Stimulated activated naive B cell treated with anti-CD40 and anti-IgM and Interleukin-4, amounts not matched to agents 10 μg/mL and 1 μg/mL and 100 μg/mL, for 72 hours (primary cell): ENCODE measurements at regions not wholly inside any gene's neighbourhood (a gene's known extent, or its start where the extent isn't known, plus 50 kb on each side); places are given as distances from the start of the nearest gene placed in this dataset.
"Not testable (repeated sequence)": the region's sequence is repeated elsewhere in the genome, so short reads cannot be mapped to it uniquely, and the experiment has no call there.

ENCODE experiments used
- ATAC-seq, 2 donors: fragments of 150-1000 bp; cut with Tn5 transposase; replicated peaks; 2 replicates each; pipeline ENCODE4 v1.10.0; 2021; ENCODE audit warnings: moderate library complexity in 1 of 2
- DNase-seq: peaks from one replicate; pipeline ENCODE4 v3.0.0; 2021
- H3K27ac Mint-ChIP-seq: one replicate; pipeline ENCODE4 v1.8.0; 2022; ENCODE audit warnings: mild to moderate bottlenecking, mixed read lengths
- H3K27me3 Mint-ChIP-seq, 2 donors: one replicate each; pipeline ENCODE4 v1.8.0; 2022; ENCODE audit warnings: mixed read lengths in 2 of 2
- H3K36me3 Mint-ChIP-seq, 2 donors: one replicate each; pipeline ENCODE4 v1.8.0; 2022; ENCODE audit warnings: mixed read lengths in 2 of 2, mild to moderate bottlenecking in 1 of 2
- H3K4me1 Mint-ChIP-seq, 2 donors: one replicate each; pipeline ENCODE4 v1.8.0; 2022; ENCODE audit warnings: mixed read lengths in 2 of 2, mild to moderate bottlenecking in 1 of 2
- H3K4me3 Mint-ChIP-seq, 2 donors: one replicate each; pipeline ENCODE4 v1.8.0; 2022; ENCODE audit warnings: mild to moderate bottlenecking in 2 of 2, mixed read lengths in 2 of 2, moderate library complexity in 1 of 2
- H3K9me3 Mint-ChIP-seq, 2 donors: one replicate each; pipeline ENCODE4 v1.8.0; 2022; ENCODE audit warnings: mixed read lengths in 2 of 2, mild to moderate bottlenecking in 1 of 2

GRCh38 chr2:67164771-67165522 lies 232.2 kb upstream of the ETAA1 start:
- Mint-ChIP-seq H3K9me3 (peaks cover 0 to 6% of the 10 kb centered on the region in 2 donors), H3K36me3 (no peaks in the 10 kb centered on the region)
- no peak for DNase-seq

GRCh38 chr2:67165523-67165990 lies 231.6 kb upstream of the ETAA1 start:
- H3K27ac Mint-ChIP-seq = no peak overlapping the region
- H3K36me3 Mint-ChIP-seq = no peaks in the 10 kb centered on the region
- DNase-seq (no peak), ATAC-seq (no peak)
- H3K27me3 Mint-ChIP-seq = peaks cover 0 to 5% of the 10 kb centered on the region in 2 donors
- H3K4me1 Mint-ChIP-seq = no peaks in the 10 kb centered on the region
- peaks cover 0 to 7% of the 10 kb centered on the region in 2 donors for H3K9me3 Mint-ChIP-seq
- H3K4me3 Mint-ChIP-seq = no peak overlapping the region

More at GRCh38 chr2:67164771-67165522, 232.2 kb upstream of the ETAA1 start:
- Mint-ChIP-seq H3K27me3 (peaks cover 0 to 5% of the 10 kb centered on the region in 2 donors), H3K27ac (no peak overlapping the region), H3K4me1 (no peaks in the 10 kb centered on the region), H3K4me3 (no peak overlapping the region)
- no peak for ATAC-seq

GRCh38 chr2:67166511-67166910 lies 230.6 kb upstream of the ETAA1 start:
- not testable (repeated sequence) for H3K27ac Mint-ChIP-seq, H3K4me3 Mint-ChIP-seq, H3K9me3 Mint-ChIP-seq, H3K4me1 Mint-ChIP-seq, DNase-seq, ATAC-seq, H3K36me3 Mint-ChIP-seq, H3K27me3 Mint-ChIP-seq

- Mint-ChIP-seq H3K27me3 (peaks cover 0 to 5% of the 10 kb centered on the region in 2 donors), H3K4me1 (no peaks in the 10 kb centered on the region), H3K4me3 (no peak overlapping the region), H3K9me3 (peaks cover 0 to 7% of the 10 kb centered on the region in 2 donors), H3K36me3 (no peaks in the 10 kb centered on the region), H3K27ac (no peak overlapping the region)
- DNase-seq (no peak), ATAC-seq (no peak)
Measured at GRCh38 chr2:67169417-67170140, 227.6 kb upstream of the ETAA1 start.

- DNase-seq (no peak), ATAC-seq (no peak)
- no peaks in the 10 kb centered on the region for H3K9me3 Mint-ChIP-seq
- no peaks in the 10 kb centered on the region for H3K36me3 Mint-ChIP-seq
- H3K4me1 Mint-ChIP-seq = no peaks in the 10 kb centered on the region
- no peak overlapping the region for H3K4me3 Mint-ChIP-seq
- H3K27ac Mint-ChIP-seq = no peak overlapping the region
- no peaks in the 10 kb centered on the region for H3K27me3 Mint-ChIP-seq
Measured at GRCh38 chr2:67179526-67179925, 217.6 kb upstream of the ETAA1 start.

- H3K27me3 Mint-ChIP-seq = no peaks in the 10 kb centered on the region
Measured at GRCh38 chr2:67180841-67181240, 216.3 kb upstream of the ETAA1 start.

GRCh38 chr2:67182884-67183283 lies 214.2 kb upstream of the ETAA1 start:
- Mint-ChIP-seq H3K4me3 (no peak overlapping the region), H3K27ac (no peak overlapping the region), H3K36me3 (no peaks in the 10 kb centered on the region), H3K27me3 (no peaks in the 10 kb centered on the region), H3K4me1 (no peaks in the 10 kb centered on the region), H3K9me3 (no peaks in the 10 kb centered on the region)
- no peak for DNase-seq
- ATAC-seq = no peak

More at GRCh38 chr2:67180841-67181240, 216.3 kb upstream of the ETAA1 start:
- ATAC-seq (no peak), DNase-seq (no peak)
- H3K9me3 Mint-ChIP-seq = no peaks in the 10 kb centered on the region
- H3K36me3 Mint-ChIP-seq = no peaks in the 10 kb centered on the region
- no peaks in the 10 kb centered on the region for H3K4me1 Mint-ChIP-seq
- no peak overlapping the region for H3K27ac Mint-ChIP-seq
- no peak overlapping the region for H3K4me3 Mint-ChIP-seq

- DNase-seq (no peak), ATAC-seq (no peak)
- no peaks in the 10 kb centered on the region for H3K9me3 Mint-ChIP-seq
- no peak overlapping the region for H3K4me3 Mint-ChIP-seq
- H3K4me1 Mint-ChIP-seq = no peaks in the 10 kb centered on the region
- no peaks in the 10 kb centered on the region for H3K27me3 Mint-ChIP-seq
- H3K27ac Mint-ChIP-seq = no peak overlapping the region
- no peaks in the 10 kb centered on the region for H3K36me3 Mint-ChIP-seq
Measured at GRCh38 chr2:67186326-67186725, 210.8 kb upstream of the ETAA1 start.

GRCh38 chr2:67186871-67187270 lies 210.3 kb upstream of the ETAA1 start:
- no peak for ATAC-seq
- no peaks in the 10 kb centered on the region for H3K4me1 Mint-ChIP-seq
- H3K36me3 Mint-ChIP-seq = no peaks in the 10 kb centered on the region
- no peak overlapping the region for H3K4me3 Mint-ChIP-seq
- no peaks in the 10 kb centered on the region for H3K9me3 Mint-ChIP-seq
- H3K27ac Mint-ChIP-seq = no peak overlapping the region
- DNase-seq = no peak
- H3K27me3 Mint-ChIP-seq = no peaks in the 10 kb centered on the region

- H3K27me3 Mint-ChIP-seq, H3K27ac Mint-ChIP-seq, H3K4me1 Mint-ChIP-seq, H3K36me3 Mint-ChIP-seq, H3K9me3 Mint-ChIP-seq, ATAC-seq, H3K4me3 Mint-ChIP-seq, DNase-seq: not testable (repeated sequence)
Measured at GRCh38 chr2:67195327-67195726, 201.8 kb upstream of the ETAA1 start.

- DNase-seq (no peak), ATAC-seq (no peak)
- H3K9me3 Mint-ChIP-seq = no peaks in the 10 kb centered on the region
- no peak overlapping the region for H3K27ac Mint-ChIP-seq
- H3K4me3 Mint-ChIP-seq = no peak overlapping the region
- H3K36me3 Mint-ChIP-seq = no peaks in the 10 kb centered on the region
- H3K4me1 Mint-ChIP-seq = no peaks in the 10 kb centered on the region
- H3K27me3 Mint-ChIP-seq = peaks cover 0 to 6% of the 10 kb centered on the region in 2 donors
Measured at GRCh38 chr2:67201521-67201920, 195.6 kb upstream of the ETAA1 start.

- Mint-ChIP-seq H3K27ac (no peak overlapping the region), H3K9me3 (no peaks in the 10 kb centered on the region), H3K4me3 (no peak overlapping the region), H3K36me3 (no peaks in the 10 kb centered on the region), H3K4me1 (no peaks in the 10 kb centered on the region), H3K27me3 (peaks cover 0 to 6% of the 10 kb centered on the region in 2 donors)
- ATAC-seq = no peak
- DNase-seq = no peak
Measured at GRCh38 chr2:67204349-67204748, 192.8 kb upstream of the ETAA1 start.

- no peak overlapping the region for H3K4me3 Mint-ChIP-seq
- H3K36me3 Mint-ChIP-seq = no peaks in the 10 kb centered on the region
- H3K27me3 Mint-ChIP-seq = peaks cover 4 to 5% of the 10 kb centered on the region in 2 donors
- DNase-seq (no peak), ATAC-seq (no peak)
- H3K4me1 Mint-ChIP-seq = no peaks in the 10 kb centered on the region
- H3K27ac Mint-ChIP-seq = no peak overlapping the region
- H3K9me3 Mint-ChIP-seq = peaks cover 0 to 3% of the 10 kb centered on the region in 2 donors
Measured at GRCh38 chr2:67208887-67209500, 188.1 kb upstream of the ETAA1 start.

GRCh38 chr2:67210430-67210829 lies 186.7 kb upstream of the ETAA1 start:
- no peaks in the 10 kb centered on the region for H3K36me3 Mint-ChIP-seq
- peaks cover 0 to 6% of the 10 kb centered on the region in 2 donors for H3K9me3 Mint-ChIP-seq
- H3K27me3 Mint-ChIP-seq = peaks cover 15 to 17% of the 10 kb centered on the region in 2 donors
- no peaks in the 10 kb centered on the region for H3K4me1 Mint-ChIP-seq
- ATAC-seq (no peak), DNase-seq (no peak)
- H3K4me3 Mint-ChIP-seq = no peak overlapping the region
- no peak overlapping the region for H3K27ac Mint-ChIP-seq
